Body of pancreas (tissue), 4 donors: ENCODE measurements at regions not wholly inside any gene's neighbourhood (a gene's known extent, or its start where the extent isn't known, plus 50 kb on each side); places are given as distances from the start of the nearest gene placed in this dataset.

Experiments used
- POLR2A ChIP-seq, 3 donors: fragments of 450-650 bp; IDR thresholded peaks; one replicate each; pipeline ENCODE4 v1.6.1; 2016; ENCODE audit warnings: antibody characterized with exemption in 3 of 3, mild to moderate bottlenecking in 2 of 3
- TF ChIP-seq, protein P1 (sequence below), 7 experiments: fragments of 450-650 bp in 4 of 7; fragments of 200-600 bp in 3 of 7; sonication (generic) in 3 of 7; IDR thresholded peaks; one replicate each; pipeline ENCODE4 v1.5.1; 2016 to 2019; ENCODE audit warnings: antibody characterized with exemption in 7 of 7

GRCh38 chr12:92457458-92458180 lies 245.2 kb upstream of the PLEKHG7 start:
- TF ChIP-seq, protein P1, sequence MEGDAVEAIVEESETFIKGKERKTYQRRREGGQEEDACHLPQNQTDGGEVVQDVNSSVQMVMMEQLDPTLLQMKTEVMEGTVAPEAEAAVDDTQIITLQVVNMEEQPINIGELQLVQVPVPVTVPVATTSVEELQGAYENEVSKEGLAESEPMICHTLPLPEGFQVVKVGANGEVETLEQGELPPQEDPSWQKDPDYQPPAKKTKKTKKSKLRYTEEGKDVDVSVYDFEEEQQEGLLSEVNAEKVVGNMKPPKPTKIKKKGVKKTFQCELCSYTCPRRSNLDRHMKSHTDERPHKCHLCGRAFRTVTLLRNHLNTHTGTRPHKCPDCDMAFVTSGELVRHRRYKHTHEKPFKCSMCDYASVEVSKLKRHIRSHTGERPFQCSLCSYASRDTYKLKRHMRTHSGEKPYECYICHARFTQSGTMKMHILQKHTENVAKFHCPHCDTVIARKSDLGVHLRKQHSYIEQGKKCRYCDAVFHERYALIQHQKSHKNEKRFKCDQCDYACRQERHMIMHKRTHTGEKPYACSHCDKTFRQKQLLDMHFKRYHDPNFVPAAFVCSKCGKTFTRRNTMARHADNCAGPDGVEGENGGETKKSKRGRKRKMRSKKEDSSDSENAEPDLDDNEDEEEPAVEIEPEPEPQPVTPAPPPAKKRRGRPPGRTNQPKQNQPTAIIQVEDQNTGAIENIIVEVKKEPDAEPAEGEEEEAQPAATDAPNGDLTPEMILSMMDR (IDR thresholded peaks at IDR 0.05) = no peak
- TF ChIP-seq POLR2A (IDR thresholded peaks at IDR 0.05) = no peak
